Testis (tissue), 2 donors: ENCODE measurements at regions not wholly inside any gene's neighbourhood (a gene's known extent, or its start where the extent isn't known, plus 50 kb on each side); places are given as distances from the start of the nearest gene placed in this dataset.

Experiments
- POLR2A ChIP-seq: fragments of 450-650 bp; IDR thresholded peaks from one replicate; pipeline ENCODE4 v1.6.1; 2017; ENCODE audit warnings: antibody characterized with exemption, mild to moderate bottlenecking, moderate library complexity
- TF ChIP-seq, protein P1 (sequence below), 3 experiments: fragments of 450-650 bp in 2 of 3; fragments of 200-600 bp in 1 of 3; sonication (generic) in 1 of 3; IDR thresholded peaks; one replicate each; pipeline ENCODE4 v1.5.1; 2016 to 2019; ENCODE audit warnings: antibody characterized with exemption in 3 of 3, mild to moderate bottlenecking in 2 of 3, moderate library complexity in 1 of 3

DNA sequence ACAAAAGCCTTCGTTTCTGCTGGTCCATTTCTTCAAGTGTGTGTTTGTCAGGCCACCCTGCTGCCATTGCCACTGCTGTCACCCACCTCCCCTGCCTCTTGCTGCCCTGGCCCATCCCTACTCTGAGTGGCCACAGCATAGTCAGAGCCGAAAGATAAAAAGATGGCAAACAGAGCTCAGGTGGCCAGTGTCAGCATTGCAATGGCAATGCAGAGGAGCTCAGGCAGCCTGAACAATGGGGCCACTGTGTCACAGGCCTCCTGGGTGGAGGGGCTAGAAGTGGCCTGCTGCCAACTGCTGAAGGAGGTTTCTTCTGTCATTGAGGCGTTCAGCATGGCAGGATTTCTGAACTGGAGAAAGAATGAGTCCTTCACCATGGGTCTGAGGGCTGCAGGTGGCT is 137.1 kb downstream of the CSNK2A3 start:
- TF ChIP-seq, protein P1, sequence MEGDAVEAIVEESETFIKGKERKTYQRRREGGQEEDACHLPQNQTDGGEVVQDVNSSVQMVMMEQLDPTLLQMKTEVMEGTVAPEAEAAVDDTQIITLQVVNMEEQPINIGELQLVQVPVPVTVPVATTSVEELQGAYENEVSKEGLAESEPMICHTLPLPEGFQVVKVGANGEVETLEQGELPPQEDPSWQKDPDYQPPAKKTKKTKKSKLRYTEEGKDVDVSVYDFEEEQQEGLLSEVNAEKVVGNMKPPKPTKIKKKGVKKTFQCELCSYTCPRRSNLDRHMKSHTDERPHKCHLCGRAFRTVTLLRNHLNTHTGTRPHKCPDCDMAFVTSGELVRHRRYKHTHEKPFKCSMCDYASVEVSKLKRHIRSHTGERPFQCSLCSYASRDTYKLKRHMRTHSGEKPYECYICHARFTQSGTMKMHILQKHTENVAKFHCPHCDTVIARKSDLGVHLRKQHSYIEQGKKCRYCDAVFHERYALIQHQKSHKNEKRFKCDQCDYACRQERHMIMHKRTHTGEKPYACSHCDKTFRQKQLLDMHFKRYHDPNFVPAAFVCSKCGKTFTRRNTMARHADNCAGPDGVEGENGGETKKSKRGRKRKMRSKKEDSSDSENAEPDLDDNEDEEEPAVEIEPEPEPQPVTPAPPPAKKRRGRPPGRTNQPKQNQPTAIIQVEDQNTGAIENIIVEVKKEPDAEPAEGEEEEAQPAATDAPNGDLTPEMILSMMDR (IDR thresholded peaks at IDR 0.05) = no peak
- TF ChIP-seq POLR2A = no peak
